ENCODE measurements at regions not wholly inside any gene's neighbourhood (a gene's known extent, or its start where the extent isn't known, plus 50 kb on each side); places are given as distances from the start of the nearest gene placed in this dataset.

GRCh38 chr3:36201546-36201945, 178.8 kb upstream of the STAC start:
- DNase-seq: no peak

GRCh38 chr3:36206956-36207580, 173.2 kb upstream of the STAC start:
- DNase-seq: no peak

GRCh38 chr3:36210840-36211651, 169.3 kb upstream of the STAC start:
- DNase-seq: no peak

- DNase-seq: no peak
These were observed 168.7 kb upstream of the STAC start for GRCh38 chr3:36211652-36211999.

- DNase-seq: no peak
These were observed 168.1 kb upstream of the STAC start for GRCh38 chr3:36212251-36212650.

- no peak for DNase-seq
These were observed 165.8 kb upstream of the STAC start for GRCh38 chr3:36214460-36214859.

GRCh38 chr3:36215241-36215640, 165.1 kb upstream of the STAC start:
- no peak for DNase-seq

- no peak for DNase-seq
These were observed 160.9 kb upstream of the STAC start for GRCh38 chr3:36219398-36219797.

- no peak for DNase-seq
These were observed 160.1 kb upstream of the STAC start for GRCh38 chr3:36220173-36220572.

- DNase-seq: no peak
These were observed 158.3 kb upstream of the STAC start for GRCh38 chr3:36221975-36222374.

GRCh38 chr3:36227980-36228379, 152.3 kb upstream of the STAC start:
- DNase-seq: no peak

GRCh38 chr3:36229496-36229895, 150.8 kb upstream of the STAC start:
- no peak for DNase-seq

GRCh38 chr3:36232797-36233489, 147.4 kb upstream of the STAC start:
- no peak for DNase-seq

- DNase-seq: no peak
These were observed 135.6 kb upstream of the STAC start for GRCh38 chr3:36244728-36245127.

- no peak for DNase-seq
These were observed 131.9 kb upstream of the STAC start for GRCh38 chr3:36248374-36248773.

- no peak for DNase-seq
These were observed 130.1 kb upstream of the STAC start for GRCh38 chr3:36250191-36250590.

GRCh38 chr3:36257158-36257852, 123.0 kb upstream of the STAC start:
- no peak for DNase-seq

- no peak for DNase-seq
These were observed 121.9 kb upstream of the STAC start for GRCh38 chr3:36258421-36258820.

GRCh38 chr3:36259580-36259979, 120.7 kb upstream of the STAC start:
- no peak for DNase-seq

- DNase-seq: no peak
These were observed 111.0 kb upstream of the STAC start for GRCh38 chr3:36269274-36269673.

GRCh38 chr3:36282766-36283165, 97.5 kb upstream of the STAC start:
- DNase-seq: no peak

GRCh38 chr3:36295296-36295695, 85.0 kb upstream of the STAC start:
- DNase-seq: no peak

- DNase-seq: no peak
These were observed 83.1 kb upstream of the STAC start for GRCh38 chr3:36297195-36297594.

- no peak for DNase-seq
These were observed 82.1 kb upstream of the STAC start for GRCh38 chr3:36298188-36298587.

Measured in CD4-positive, alpha-beta T cell treated with Interleukin-4 for 4 hours (primary cell).